GM12878 (cell line): ENCODE measurements at regions not wholly inside any gene's neighbourhood (a gene's known extent, or its start where the extent isn't known, plus 50 kb on each side); places are given as distances from the start of the nearest gene placed in this dataset.

Experiments used
- ATAC-seq: fragments of 200-7000 bp; cut with Tn5 transposase; 3 replicates; pipeline ENCODE4 v1.9.1; 2020; ENCODE audit warnings: mild to moderate bottlenecking, moderate library complexity
- BruUV-seq: library from RNA; stranded (reverse); fragments of 400-500 nt; replicated peaks from 2 replicates; lab custom pipeline; 2021; lab: Mats Ljungman, UMichigan
- CTCF ChIA-PET: fragments of 300-600 bp; sonication (Branson Sonifier 250); formaldehyde crosslinking; extraction: SDS; loops from one replicate; lab custom pipeline; 2021; ENCODE audit warnings: inconsistent platforms; lab: Yijun Ruan, JAX
- POLR2A ChIA-PET: fragments of 350-600 bp; formaldehyde crosslinking; extraction: SDS; loops from one replicate; lab custom pipeline; 2021; ENCODE audit warnings: inconsistent platforms; lab: Charles Lee
- RAD21 ChIA-PET: fragments of 300-600 bp; sonication (Branson Sonifier 250); formaldehyde crosslinking; loops from one replicate; lab custom pipeline; 2023; ENCODE audit warnings: antibody characterized with exemption; ENCODE audit not compliant: unreplicated experiment; lab: Charles Lee
- SMC1A ChIA-PET: fragments of 300-600 bp; sonication (Branson Sonifier 250); formaldehyde crosslinking; loops from one replicate; lab custom pipeline; 2023; ENCODE audit not compliant: unreplicated experiment, uncharacterized antibody; lab: Charles Lee
- DNase-seq: peaks from one replicate; pipeline ENCODE4 v3.0.0-alpha.2; 2011; ENCODE audit warnings: low read depth, low spot score
- FAIRE-seq: peaks from 3 replicates; lab custom pipeline; 2011; peaks lifted over from hg19 to GRCh38; lab: Jason Lieb, UNC
- H2AFZ ChIP-seq: 2 replicates; pipeline ENCODE4 v1.6.0; 2011; ENCODE audit warnings: low read depth, low read length, control low read depth; ENCODE audit not compliant: control insufficient read depth
- H3K27ac ChIP-seq: 2 replicates; pipeline ENCODE4 v1.5.1; 2011; ENCODE audit warnings: control low read depth; ENCODE audit not compliant: control insufficient read depth, insufficient read depth
- H3K27me3 ChIP-seq, 2 experiments: replicated peaks in 1 of 2; 2 replicates each; pipeline versions ENCODE4 v1.6.0 to v1.6.1; 2011; ENCODE audit warnings: low read length in 1 of 2; ENCODE audit not compliant: control insufficient read depth in 2 of 2, insufficient read depth in 2 of 2
- H3K36me3 ChIP-seq, 2 experiments: 2 replicates each; pipeline ENCODE4 v1.5.1; 2011; ENCODE audit warnings: low read length in 1 of 2; ENCODE audit not compliant: control insufficient read depth in 2 of 2, insufficient read depth in 2 of 2
- H3K4me1 ChIP-seq: 2 replicates; pipeline ENCODE4 v1.6.1; 2011; ENCODE audit warnings: mild to moderate bottlenecking, low read length, moderate library complexity, mixed read lengths; ENCODE audit not compliant: control insufficient read depth, insufficient read depth
- H3K4me2 ChIP-seq: 2 replicates; pipeline ENCODE4 v1.6.0; 2011; ENCODE audit warnings: control low read depth; ENCODE audit not compliant: control insufficient read depth, insufficient read depth
- H3K4me3 ChIP-seq: fragments of 200-600 bp; sonication (generic); 2 replicates; pipeline ENCODE4 v1.5.1; 2016
- H3K79me2 ChIP-seq: 2 replicates; pipeline ENCODE4 v1.6.0; 2011; ENCODE audit warnings: low read length; ENCODE audit not compliant: control insufficient read depth, insufficient read depth
- H3K9ac ChIP-seq: 2 replicates; pipeline ENCODE4 v1.8.0; 2011; ENCODE audit warnings: low read length, control low read depth, mixed read lengths; ENCODE audit not compliant: control insufficient read depth, insufficient read depth
- H3K9me3 ChIP-seq: replicated peaks from 3 replicates; pipeline ENCODE4 v1.5.1; 2011; ENCODE audit warnings: mild to moderate bottlenecking, low read length; ENCODE audit not compliant: control insufficient read depth, insufficient read depth
- H4K20me1 ChIP-seq: 2 replicates; pipeline ENCODE4 v1.6.0; 2011; ENCODE audit not compliant: control insufficient read depth, insufficient read depth
- ASH2L ChIP-seq: fragments of 300-600, 200-600 bp; sonication (generic); IDR thresholded peaks from 2 replicates; pipeline ENCODE4 v1.6.1; 2017; ENCODE audit warnings: low read depth, mild to moderate bottlenecking, borderline replicate concordance
- BACH1 ChIP-seq: fragments of 450-650 bp; IDR thresholded peaks from 2 replicates; pipeline ENCODE4 v1.6.1; 2017; ENCODE audit warnings: mild to moderate bottlenecking, borderline replicate concordance
- CBFB ChIP-seq: IDR thresholded peaks from 2 replicates; pipeline ENCODE4 v1.6.1; 2016; ENCODE audit warnings: antibody characterized with exemption, low read depth
- CEBPB ChIP-seq, 2 experiments: fragments of 150-350 bp in 1 of 2; IDR thresholded peaks; 2 replicates each; pipeline ENCODE4 v1.6.1; 2012 to 2014; ENCODE audit warnings: low read depth in 2 of 2, low read length in 2 of 2, borderline replicate concordance in 1 of 2, inconsistent platforms in 1 of 2
- CHD2 ChIP-seq: IDR thresholded peaks from 2 replicates; pipeline ENCODE4 v1.6.1; 2011; ENCODE audit warnings: low read depth, low read length, improper control_type of control experiment, borderline replicate concordance
- ETV6 ChIP-seq, 2 experiments: fragments of 450-650 bp in 1 of 2; IDR thresholded peaks in 1 of 2; conservative IDR thresholded peaks in 1 of 2; 2 replicates each; pipeline ENCODE4 v1.6.1; 2014; ENCODE audit warnings: antibody characterized with exemption in 1 of 2, borderline replicate concordance in 1 of 2, low read depth in 1 of 2, mild to moderate bottlenecking in 1 of 2, moderate library complexity in 1 of 2
- HDGF ChIP-seq: fragments of 450-650 bp; IDR thresholded peaks from 2 replicates; pipeline ENCODE4 v1.6.1; 2016; ENCODE audit warnings: antibody characterized with exemption
- JUNB ChIP-seq: IDR thresholded peaks from 2 replicates; pipeline ENCODE4 v1.6.1; 2016; ENCODE audit warnings: antibody characterized with exemption, mild to moderate bottlenecking
- KDM1A ChIP-seq: fragments of 200-600 bp; sonication (generic); IDR thresholded peaks from 2 replicates; pipeline ENCODE4 v1.6.1; 2016; ENCODE audit warnings: borderline replicate concordance
- KLF5 ChIP-seq: fragments of 450-650 bp; IDR thresholded peaks from 2 replicates; pipeline ENCODE4 v1.6.1; 2014; ENCODE audit warnings: mild to moderate bottlenecking; ENCODE audit not compliant: partially characterized antibody
- MEF2B ChIP-seq: fragments of 450-650 bp; IDR thresholded peaks from 2 replicates; pipeline ENCODE4 v1.6.1; 2018; ENCODE audit warnings: mild to moderate bottlenecking, moderate library complexity; ENCODE audit not compliant: partially characterized antibody, poor library complexity, severe bottlenecking
- NFIC ChIP-seq: IDR thresholded peaks from 2 replicates; pipeline ENCODE4 v1.6.1; 2012; ENCODE audit warnings: low read depth, mild to moderate bottlenecking, inconsistent platforms, low read length, moderate library complexity
- RAD21 ChIP-seq: IDR thresholded peaks from 2 replicates; pipeline ENCODE4 v1.6.1; 2011; ENCODE audit warnings: mild to moderate bottlenecking, low read depth, low read length, moderate library complexity; ENCODE audit not compliant: insufficient read depth
- RFX5 ChIP-seq: IDR thresholded peaks from 2 replicates; pipeline ENCODE4 v1.6.1; 2011; ENCODE audit warnings: low read depth, low read length, improper control_type of control experiment
- SMC3 ChIP-seq: IDR thresholded peaks from 2 replicates; pipeline ENCODE4 v1.6.1; 2011; ENCODE audit warnings: low read length, improper control_type of control experiment, borderline replicate concordance
- SP1 ChIP-seq: IDR thresholded peaks from one replicate; pipeline ENCODE4 v1.6.1; 2011; ENCODE audit warnings: low read depth, low read length
- TAF1 ChIP-seq: IDR thresholded peaks from 2 replicates; pipeline ENCODE4 v1.6.1; 2011; ENCODE audit warnings: mild to moderate bottlenecking, low read depth, low read length, borderline replicate concordance
- TARDBP ChIP-seq: IDR thresholded peaks from 2 replicates; pipeline ENCODE4 v1.6.1; 2016; ENCODE audit warnings: borderline replicate concordance
- ZNF622 ChIP-seq: fragments of 450-650 bp; IDR thresholded peaks from 2 replicates; pipeline ENCODE4 v1.6.1; 2017; ENCODE audit warnings: mild to moderate bottlenecking, inconsistent platforms
- WGBS: methylation state at CpG from one replicate; pipeline ENCODE4 v1.1.6; 2016; ENCODE audit warnings: low lambda C conversion rate; ENCODE audit not compliant: insufficient replicate concordance, insufficient coverage; ENCODE audit errors: missing lambda C conversion rate; 5-methylcytosine and 5-hydroxymethylcytosine counted together
- in situ Hi-C: fragments of 300-500 bp; cut with MboI; formaldehyde crosslinking; loops from 9 replicates; pipeline ENCODE4 v1.14.3; 2018; ENCODE audit warnings: mixed read lengths
- intact Hi-C: fragments of 100-400 bp; cut with micrococcal nuclease; formaldehyde crosslinking; loops from one replicate; pipeline ENCODE4 v1.14.2; 2022; ENCODE audit not compliant: unreplicated experiment
- TF ChIP-seq, protein P1 (sequence below): fragments of 450-650 bp; IDR thresholded peaks from 2 replicates; pipeline ENCODE4 v1.6.1; 2018; ENCODE audit warnings: mild to moderate bottlenecking, low read depth, moderate library complexity; ENCODE audit not compliant: partially characterized antibody
- TF ChIP-seq, protein P2 (sequence below): IDR thresholded peaks from 2 replicates; pipeline ENCODE4 v1.6.1; 2012; ENCODE audit warnings: low read depth, low read length, improper control_type of control experiment
- TF ChIP-seq, protein P3 (sequence below): IDR thresholded peaks from 2 replicates; pipeline ENCODE4 v1.6.1; 2011; ENCODE audit warnings: low read depth, low read length, improper control_type of control experiment, borderline replicate concordance

DNA sequence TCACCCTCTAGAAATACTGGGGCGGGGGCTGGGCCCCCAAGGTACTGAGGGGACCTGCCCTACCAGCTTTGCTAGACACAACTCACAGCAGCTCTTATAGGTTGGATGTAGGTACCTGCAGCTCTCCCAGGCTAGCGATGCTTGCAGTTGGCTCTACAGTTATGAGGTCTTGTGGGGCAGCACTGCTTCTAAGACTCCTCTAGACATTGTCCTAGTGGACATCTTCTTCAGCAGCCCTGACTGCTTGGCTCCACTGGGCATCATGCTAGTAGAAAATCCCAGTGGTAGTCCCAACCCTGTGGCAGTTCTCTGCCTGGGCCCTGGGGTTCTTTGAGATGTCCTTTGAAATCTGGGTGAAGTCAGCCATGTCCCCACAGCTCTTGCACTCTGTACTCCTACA is 419.3 kb upstream of the SEL1L start (continued):
- TF ChIP-seq, protein P1, sequence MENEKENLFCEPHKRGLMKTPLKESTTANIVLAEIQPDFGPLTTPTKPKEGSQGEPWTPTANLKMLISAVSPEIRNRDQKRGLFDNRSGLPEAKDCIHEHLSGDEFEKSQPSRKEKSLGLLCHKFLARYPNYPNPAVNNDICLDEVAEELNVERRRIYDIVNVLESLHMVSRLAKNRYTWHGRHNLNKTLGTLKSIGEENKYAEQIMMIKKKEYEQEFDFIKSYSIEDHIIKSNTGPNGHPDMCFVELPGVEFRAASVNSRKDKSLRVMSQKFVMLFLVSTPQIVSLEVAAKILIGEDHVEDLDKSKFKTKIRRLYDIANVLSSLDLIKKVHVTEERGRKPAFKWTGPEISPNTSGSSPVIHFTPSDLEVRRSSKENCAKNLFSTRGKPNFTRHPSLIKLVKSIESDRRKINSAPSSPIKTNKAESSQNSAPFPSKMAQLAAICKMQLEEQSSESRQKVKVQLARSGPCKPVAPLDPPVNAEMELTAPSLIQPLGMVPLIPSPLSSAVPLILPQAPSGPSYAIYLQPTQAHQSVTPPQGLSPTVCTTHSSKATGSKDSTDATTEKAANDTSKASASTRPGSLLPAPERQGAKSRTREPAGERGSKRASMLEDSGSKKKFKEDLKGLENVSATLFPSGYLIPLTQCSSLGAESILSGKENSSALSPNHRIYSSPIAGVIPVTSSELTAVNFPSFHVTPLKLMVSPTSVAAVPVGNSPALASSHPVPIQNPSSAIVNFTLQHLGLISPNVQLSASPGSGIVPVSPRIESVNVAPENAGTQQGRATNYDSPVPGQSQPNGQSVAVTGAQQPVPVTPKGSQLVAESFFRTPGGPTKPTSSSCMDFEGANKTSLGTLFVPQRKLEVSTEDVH = no peak
- no peak for TF ChIP-seq BACH1
- TF ChIP-seq HDGF = no peak
- no peak for TF ChIP-seq KDM1A

DNA sequence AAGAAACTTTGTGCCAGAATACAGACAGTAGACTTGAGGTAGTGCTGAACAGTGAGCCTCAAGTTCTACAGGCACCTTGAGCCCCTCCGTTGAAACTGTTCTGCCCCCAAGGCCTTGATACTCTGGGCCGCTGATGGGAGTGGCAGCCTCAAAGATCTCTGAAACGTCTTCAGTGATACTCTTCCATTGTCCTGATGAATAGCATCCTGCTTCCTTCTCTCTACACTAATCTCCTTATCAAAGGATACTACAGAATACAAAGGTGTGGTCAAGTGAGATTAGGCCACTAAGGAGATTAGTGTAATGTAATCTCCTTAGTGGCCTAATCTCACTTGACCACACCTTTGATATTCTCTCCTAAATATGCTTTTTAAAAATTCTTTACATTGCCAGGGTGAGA is 419.8 kb upstream of the SEL1L start:
- ChIA-PET RAD21 (no interaction called here), POLR2A (no interaction called here), SMC1A (no interaction called here), CTCF (interaction anchor here (1.2 kb wide), 1 partner anchor 19 kb away, joined by 3 read pairs; no protein-coding TSS in a partner anchor)
- H3K4me1 ChIP-seq = no peaks in the 10 kb centered on the region
- intact Hi-C loops = no loop called here
- H3K79me2 ChIP-seq = no peaks in the 10 kb centered on the region
- no peaks in the 10 kb centered on the region for H3K27me3 ChIP-seq
- no peak overlapping the region for H3K27ac ChIP-seq
- FAIRE-seq = no peak
- no peaks in the 10 kb centered on the region for H4K20me1 ChIP-seq
- BruUV-seq = no TSS peak
- H3K9me3 ChIP-seq = no peaks in the 10 kb centered on the region
- no peak overlapping the region for H3K4me3 ChIP-seq
- no peak overlapping the region for H3K9ac ChIP-seq
- H2AFZ ChIP-seq = no peak overlapping the region
- no peak overlapping the region for H3K4me2 ChIP-seq
- H3K36me3 ChIP-seq = no peaks in the 10 kb centered on the region
- ATAC-seq = no peak
- WGBS = 40% methylated on average over 3 of the region's 3 CpGs
- no peak for DNase-seq
- in situ Hi-C loops = no loop called here
- TF ChIP-seq RFX5 (no peak), SMC3 (no peak), CHD2 (no peak), SP1 (no peak), JUNB (no peak), MEF2B (no peak), CBFB (no peak), RAD21 (no peak), TARDBP (no peak), NFIC (no peak), CEBPB (IDR thresholded peaks at IDR 0.05; ENCODE audit: borderline replicate concordance in 1 of 2, low read depth in 2 of 2, low read length in 2 of 2) (no peak), ZNF622 (no peak), ETV6 (conservative IDR thresholded peaks at IDR 0.05 in 1 of 2, IDR thresholded peaks at IDR 0.05 in 1 of 2; ENCODE audit: borderline replicate concordance in 1 of 2, low read depth in 1 of 2) (no peak), KLF5 (no peak), TAF1 (no peak), ASH2L (no peak)
- TF ChIP-seq, protein P2, sequence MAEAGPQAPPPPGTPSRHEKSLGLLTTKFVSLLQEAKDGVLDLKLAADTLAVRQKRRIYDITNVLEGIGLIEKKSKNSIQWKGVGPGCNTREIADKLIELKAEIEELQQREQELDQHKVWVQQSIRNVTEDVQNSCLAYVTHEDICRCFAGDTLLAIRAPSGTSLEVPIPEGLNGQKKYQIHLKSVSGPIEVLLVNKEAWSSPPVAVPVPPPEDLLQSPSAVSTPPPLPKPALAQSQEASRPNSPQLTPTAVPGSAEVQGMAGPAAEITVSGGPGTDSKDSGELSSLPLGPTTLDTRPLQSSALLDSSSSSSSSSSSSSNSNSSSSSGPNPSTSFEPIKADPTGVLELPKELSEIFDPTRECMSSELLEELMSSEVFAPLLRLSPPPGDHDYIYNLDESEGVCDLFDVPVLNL = no peak
- TF ChIP-seq, protein P3, sequence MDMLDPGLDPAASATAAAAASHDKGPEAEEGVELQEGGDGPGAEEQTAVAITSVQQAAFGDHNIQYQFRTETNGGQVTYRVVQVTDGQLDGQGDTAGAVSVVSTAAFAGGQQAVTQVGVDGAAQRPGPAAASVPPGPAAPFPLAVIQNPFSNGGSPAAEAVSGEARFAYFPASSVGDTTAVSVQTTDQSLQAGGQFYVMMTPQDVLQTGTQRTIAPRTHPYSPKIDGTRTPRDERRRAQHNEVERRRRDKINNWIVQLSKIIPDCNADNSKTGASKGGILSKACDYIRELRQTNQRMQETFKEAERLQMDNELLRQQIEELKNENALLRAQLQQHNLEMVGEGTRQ = no peak
